ENCODE measurements at regions not wholly inside any gene's neighbourhood (a gene's known extent, or its start where the extent isn't known, plus 50 kb on each side); places are given as distances from the start of the nearest gene placed in this dataset.

DNA sequence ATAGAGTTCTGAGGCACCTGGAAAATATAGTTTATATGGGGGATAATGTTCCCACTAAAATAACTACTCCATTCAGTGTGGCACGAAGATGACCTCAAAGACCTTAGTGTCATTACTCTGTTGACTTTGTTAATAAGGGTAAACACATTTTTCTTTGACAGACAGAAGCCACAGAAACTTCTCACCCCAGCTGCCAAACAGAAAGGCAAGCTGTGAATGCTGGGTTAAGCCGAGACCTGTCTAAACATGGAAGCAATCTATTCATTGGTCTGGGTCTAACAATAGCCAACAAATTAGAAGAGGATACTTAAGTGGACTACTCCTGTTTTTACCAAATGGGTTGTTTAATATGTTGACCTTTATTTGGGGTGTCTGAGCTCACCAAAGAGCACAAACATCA lies 171.4 kb downstream of the TLE1 start:
- TF ChIP-seq FOXP2 (optimal IDR thresholded peaks at IDR 0.05; ENCODE audit: control extremely low read depth, extremely low read length, insufficient read depth) (no peak), POLR2AphosphoS5 (IDR thresholded peaks at IDR 0.05; ENCODE audit: borderline replicate concordance, low read depth, low read length) (no peak)
